Peyer's patch (tissue), 4 donors: ENCODE measurements at regions not wholly inside any gene's neighbourhood (a gene's known extent, or its start where the extent isn't known, plus 50 kb on each side); places are given as distances from the start of the nearest gene placed in this dataset.

ENCODE experiments used
- DNase-seq, 3 donors: peaks; one replicate each; pipeline ENCODE4 v3.0.0-alpha.2; 2017 to 2019
- H3K27ac ChIP-seq, 4 donors: fragments of 200-600 bp; sonication (generic); one replicate each; pipeline ENCODE4 v1.5.1; 2016 to 2019
- H3K27me3 ChIP-seq, 2 donors: fragments of 200-600 bp; sonication (generic); one replicate each; pipeline ENCODE4 v1.5.1; 2019
- H3K36me3 ChIP-seq, 3 donors: fragments of 200-600 bp; sonication (generic); one replicate each; pipeline ENCODE4 v1.5.1; 2016 to 2019
- H3K4me1 ChIP-seq, 4 donors: fragments of 200-600 bp; sonication (generic); one replicate each; pipeline ENCODE4 v1.5.1; 2016 to 2019
- H3K4me3 ChIP-seq, 4 donors: fragments of 200-600 bp; sonication (generic); 1 replicate in 3 of 4; 2 replicates in 1 of 4; pipeline ENCODE4 v1.5.1; 2016 to 2019; ENCODE audit warnings: mild to moderate bottlenecking in 1 of 4
- H3K9me3 ChIP-seq, 4 donors: fragments of 200-600 bp; sonication (generic); one replicate each; pipeline ENCODE4 v1.5.1; 2016 to 2019; ENCODE audit warnings: mild to moderate bottlenecking in 1 of 4
- CTCF ChIP-seq, 6 experiments: fragments of 450-650 bp in 4 of 6; fragments of 200-600 bp in 2 of 6; sonication (generic) in 1 of 6; IDR thresholded peaks; one replicate each; pipeline ENCODE4 v1.5.1; 2017 to 2019; ENCODE audit warnings: antibody characterized with exemption in 6 of 6, mild to moderate bottlenecking in 3 of 6, moderate library complexity in 1 of 6
- POLR2A ChIP-seq, 2 donors: fragments of 450-650 bp; IDR thresholded peaks; one replicate each; pipeline ENCODE4 v1.5.1; 2017; ENCODE audit warnings: antibody characterized with exemption in 2 of 2, mild to moderate bottlenecking in 2 of 2, moderate library complexity in 2 of 2

DNA sequence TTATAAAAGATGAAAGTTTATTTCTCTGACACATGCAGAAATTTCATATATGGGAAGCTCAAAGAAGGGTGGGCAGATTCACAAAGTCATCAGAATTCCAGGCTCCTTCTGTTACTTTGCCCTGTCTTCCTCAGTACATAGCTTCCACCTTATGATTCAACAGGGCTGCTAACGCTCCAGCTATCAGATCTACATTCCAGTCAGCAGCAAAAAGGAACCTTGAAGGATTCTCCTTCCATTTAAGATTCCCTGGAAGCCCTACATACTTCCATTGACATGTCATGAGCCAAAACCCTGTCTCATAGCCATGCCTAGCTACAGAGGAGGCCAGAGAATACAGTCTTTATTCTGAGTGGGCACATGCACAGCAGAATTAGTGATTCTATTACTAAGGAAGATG is 103.3 kb downstream of the NCR2 start:
- Histone ChIP-seq H3K27ac (no peak overlapping the region), H3K4me3 (no peak overlapping the region), H3K27me3 (no peaks in the 10 kb centered on the region), H3K4me1 (peaks cover 0 to 17% (median 5%) of the 10 kb centered on the region in 4 donors), H3K9me3 (no peaks in the 10 kb centered on the region), H3K36me3 (no peaks in the 10 kb centered on the region)
- TF ChIP-seq CTCF (IDR thresholded peaks at IDR 0.05) (no peak), POLR2A (IDR thresholded peaks at IDR 0.05) (no peak)
- no peak for DNase-seq

DNA sequence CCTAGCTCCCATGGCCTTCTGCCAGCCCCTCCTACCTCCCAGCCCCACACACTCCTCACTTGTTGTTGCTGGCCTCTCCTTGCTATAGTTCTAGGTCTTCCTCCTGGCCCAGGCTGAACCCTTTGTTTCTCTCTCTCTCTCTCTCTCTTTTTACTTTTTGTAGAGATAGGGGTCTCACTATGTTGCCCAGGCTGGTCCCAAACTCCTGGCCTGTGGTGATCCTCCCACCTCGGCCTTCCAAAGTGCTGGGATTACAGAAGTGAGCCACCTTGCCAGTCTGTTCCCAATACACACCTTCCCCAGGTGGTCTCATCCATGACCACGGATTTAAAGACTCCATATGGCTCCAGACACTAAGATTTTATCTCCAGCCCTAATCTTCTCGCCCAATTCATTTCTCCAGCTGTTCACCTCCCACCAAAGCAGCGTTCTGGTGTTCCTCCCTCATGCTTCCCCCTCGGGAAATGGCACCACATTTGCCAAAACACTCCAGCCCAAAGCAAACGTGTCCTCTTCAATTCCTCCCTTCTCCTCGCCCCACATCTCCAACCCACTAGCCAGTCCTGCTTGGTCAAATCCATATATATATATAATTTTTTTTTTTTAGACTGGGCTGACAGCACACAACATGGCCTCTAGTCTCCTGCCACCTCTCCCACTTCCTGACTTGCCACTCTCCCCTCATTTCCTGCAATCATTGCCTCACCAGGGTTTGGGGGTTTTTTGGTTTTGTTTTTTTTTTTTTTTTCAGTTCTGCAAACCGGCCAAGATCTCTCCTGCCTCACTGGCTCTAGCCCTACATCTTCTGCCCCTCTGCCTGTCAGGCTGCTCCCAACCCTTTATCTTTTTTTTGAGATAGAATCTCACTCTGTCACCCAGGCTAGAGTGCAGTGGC is 104.4 kb downstream of the NCR2 start:
- H3K9me3 ChIP-seq: no peaks in the 10 kb centered on the region
- H3K4me1 ChIP-seq: peaks cover 0 to 24% (median 5%) of the 10 kb centered on the region in 4 donors
- H3K27me3 ChIP-seq: no peaks in the 10 kb centered on the region
- no peak overlapping the region for H3K27ac ChIP-seq
- H3K36me3 ChIP-seq: no peaks in the 10 kb centered on the region
- no peak for TF ChIP-seq CTCF (IDR thresholded peaks at IDR 0.05)
- TF ChIP-seq POLR2A (IDR thresholded peaks at IDR 0.05): no peak
- DNase-seq: peak in 1 of 3 donors; percentile 18
- no peak overlapping the region for H3K4me3 ChIP-seq

GRCh38 chr6:41440958-41441357 is 105.2 kb upstream of the FOXP4 start:
- Histone ChIP-seq H3K27me3 (no peaks in the 10 kb centered on the region), H3K27ac (no peak overlapping the region), H3K9me3 (no peaks in the 10 kb centered on the region), H3K4me3 (no peak overlapping the region), H3K36me3 (no peaks in the 10 kb centered on the region), H3K4me1 (peaks cover 0 to 24% (median 5%) of the 10 kb centered on the region in 4 donors)
- TF ChIP-seq CTCF (IDR thresholded peaks at IDR 0.05) (no peak), POLR2A (IDR thresholded peaks at IDR 0.05) (no peak)
- no peak for DNase-seq

DNA sequence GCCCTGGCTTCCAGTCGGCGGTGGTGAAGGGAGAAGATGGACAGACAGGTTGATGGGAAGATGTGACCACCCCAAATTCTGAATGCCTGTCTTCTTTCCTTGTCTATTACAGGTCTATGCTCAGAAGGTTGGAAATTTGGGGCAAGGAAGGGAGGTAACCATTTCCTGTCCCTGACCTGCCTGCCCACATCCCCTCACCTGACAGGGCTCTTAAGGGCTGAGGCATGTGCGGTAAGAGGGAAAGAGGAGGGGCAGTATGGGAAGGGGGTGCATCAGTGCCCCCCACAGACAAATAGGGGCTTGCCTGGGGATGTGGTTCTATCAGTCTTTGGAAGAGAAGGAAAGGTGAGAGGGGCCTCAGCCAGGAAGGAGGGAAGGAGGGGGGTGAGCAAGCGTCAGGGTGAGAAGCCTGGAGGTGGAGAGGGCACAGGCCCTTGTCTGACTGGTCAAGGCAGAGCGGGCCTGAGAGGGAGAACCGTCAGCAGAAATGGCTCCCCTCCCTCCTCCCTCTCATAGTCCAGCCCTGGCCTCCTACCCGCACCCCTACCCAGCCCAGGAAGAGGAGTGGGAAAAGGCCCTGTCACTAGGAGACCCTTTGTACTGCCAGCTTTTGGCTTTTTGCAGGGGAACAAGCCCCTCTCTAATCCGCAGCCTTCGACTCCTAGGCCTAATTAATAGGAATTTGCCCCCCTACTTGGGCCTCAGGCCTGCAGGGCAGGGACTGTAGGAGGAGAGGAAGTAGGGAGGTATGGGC is 104.4 kb upstream of the FOXP4 start:
- DNase-seq: no peak
- no peak for TF ChIP-seq CTCF (IDR thresholded peaks at IDR 0.05)
- no peak for TF ChIP-seq POLR2A (IDR thresholded peaks at IDR 0.05)
- peaks cover 0 to 24% (median 5%) of the 10 kb centered on the region in 4 donors for H3K4me1 ChIP-seq
- no peak overlapping the region for H3K27ac ChIP-seq
- H3K36me3 ChIP-seq: no peaks in the 10 kb centered on the region
- no peak overlapping the region for H3K4me3 ChIP-seq
- no peaks in the 10 kb centered on the region for H3K27me3 ChIP-seq
- H3K9me3 ChIP-seq: no peaks in the 10 kb centered on the region

GRCh38 chr6:41442352-41442672 is 103.9 kb upstream of the FOXP4 start:
- Histone ChIP-seq H3K27me3 (no peaks in the 10 kb centered on the region), H3K27ac (no peak overlapping the region), H3K4me1 (peaks cover 0 to 24% (median 5%) of the 10 kb centered on the region in 4 donors), H3K36me3 (no peaks in the 10 kb centered on the region), H3K9me3 (no peaks in the 10 kb centered on the region), H3K4me3 (no peak overlapping the region)
- TF ChIP-seq POLR2A (IDR thresholded peaks at IDR 0.05) (no peak), CTCF (IDR thresholded peaks at IDR 0.05) (no peak)
- no peak for DNase-seq
